WTC11 (cell line): ENCODE measurements at regions not wholly inside any gene's neighbourhood (a gene's known extent, or its start where the extent isn't known, plus 50 kb on each side); places are given as distances from the start of the nearest gene placed in this dataset.

Source experiments
- ATAC-seq: fragments of 200-7000 bp; cut with Tn5 transposase; 2 replicates; pipeline ENCODE4 v1.10.0; 2021; ENCODE audit warnings: mild to moderate bottlenecking, moderate library complexity
- CTCF ChIA-PET: fragments of 300-600 bp; sonication (Branson Sonifier 250); formaldehyde crosslinking; loops from one replicate; lab custom pipeline; 2021; ENCODE audit warnings: antibody characterized with exemption; lab: Charles Lee
- POLR2A ChIA-PET: fragments of 350-600 bp; sonication (Branson Sonifier 250); formaldehyde crosslinking; loops from one replicate; lab custom pipeline; 2021; ENCODE audit warnings: antibody characterized with exemption; lab: Charles Lee
- DNase-seq: peaks from one replicate; pipeline ENCODE4 v3.0.0; 2021; ENCODE audit warnings: low spot score
- H3K27ac Mint-ChIP-seq: 2 replicates; pipeline ENCODE4 v1.8.0; 2021; ENCODE audit warnings: mixed read lengths
- H3K27me3 Mint-ChIP-seq: 2 replicates; pipeline ENCODE4 v1.8.0; 2021; ENCODE audit warnings: low read depth, mild to moderate bottlenecking, moderate library complexity, mixed read lengths
- H3K36me3 Mint-ChIP-seq: 2 replicates; pipeline ENCODE4 v1.8.0; 2021; ENCODE audit warnings: mixed read lengths
- H3K4me1 Mint-ChIP-seq: 2 replicates; pipeline ENCODE4 v1.8.0; 2022; ENCODE audit warnings: mixed read lengths
- H3K4me3 Mint-ChIP-seq: 2 replicates; pipeline ENCODE4 v1.8.0; 2021; ENCODE audit warnings: mild to moderate bottlenecking, moderate library complexity, mixed read lengths
- H3K9me3 Mint-ChIP-seq: 2 replicates; pipeline ENCODE4 v1.8.0; 2021; ENCODE audit warnings: mixed read lengths
- EMX1 ChIP-seq: fragments of 250-450 bp; sonication (Bioruptor Pico); IDR thresholded peaks from 2 replicates; pipeline ENCODE4 v1.8.0; 2021; ENCODE audit warnings: mild to moderate bottlenecking
- FOXP1 ChIP-seq: sonication (generic); formaldehyde crosslinking; IDR thresholded peaks from 2 replicates; pipeline ENCODE4 v1.8.0; 2022; ENCODE audit warnings: missing genetic modification reagents, mild to moderate bottlenecking, moderate library complexity, borderline replicate concordance
- GABPB1 ChIP-seq: sonication (generic); formaldehyde crosslinking; IDR thresholded peaks from 2 replicates; pipeline ENCODE4 v1.8.1; 2023; ENCODE audit warnings: mild to moderate bottlenecking, missing genetic modification reagents
- NFYB ChIP-seq: sonication (generic); formaldehyde crosslinking; conservative IDR thresholded peaks from 2 replicates; pipeline ENCODE4 v1.8.0; 2022; ENCODE audit warnings: low read depth, missing genetic modification reagents
- OVOL2 ChIP-seq: fragments of 250-450 bp; sonication (Bioruptor Pico); IDR thresholded peaks from 2 replicates; pipeline ENCODE4 v1.9.0; 2021; ENCODE audit warnings: mild to moderate bottlenecking, borderline replicate concordance
- ZNF396 ChIP-seq: fragments of 250-450 bp; sonication (Bioruptor Pico); IDR thresholded peaks from 2 replicates; pipeline ENCODE4 v1.8.0; 2021; ENCODE audit warnings: mild to moderate bottlenecking, moderate library complexity, borderline replicate concordance
- ZNF416 ChIP-seq: fragments of 250-450 bp; sonication (Bioruptor Pico); IDR thresholded peaks from 2 replicates; pipeline ENCODE4 v1.9.0; 2021; ENCODE audit warnings: mild to moderate bottlenecking, inconsistent platforms
- ZNF423 ChIP-seq: fragments of 250-450 bp; sonication (Bioruptor Pico); IDR thresholded peaks from 2 replicates; pipeline ENCODE4 v2.1.2; 2022; ENCODE audit warnings: mild to moderate bottlenecking, moderate library complexity
- TF ChIP-seq, protein P1 (sequence below): sonication (generic); formaldehyde crosslinking; IDR thresholded peaks from 2 replicates; pipeline ENCODE4 v1.8.0; 2022; ENCODE audit warnings: mild to moderate bottlenecking, missing genetic modification reagents
- TF ChIP-seq, protein P2 (sequence below): fragments of 250-450 bp; sonication (Bioruptor Pico); IDR thresholded peaks from 2 replicates; pipeline ENCODE4 v1.9.0; 2021; ENCODE audit warnings: mild to moderate bottlenecking, borderline replicate concordance
- TF ChIP-seq, protein P3 (sequence below): sonication (generic); formaldehyde crosslinking; IDR thresholded peaks from 2 replicates; pipeline ENCODE4 v1.8.1; 2023; ENCODE audit warnings: mild to moderate bottlenecking, missing genetic modification reagents, moderate library complexity
- TF ChIP-seq, protein P4 (sequence below): sonication (generic); formaldehyde crosslinking; conservative IDR thresholded peaks from 2 replicates; pipeline ENCODE4 v1.8.1; 2022; ENCODE audit warnings: mild to moderate bottlenecking, missing genetic modification reagents
- TF ChIP-seq, protein P5 (sequence below): sonication (generic); formaldehyde crosslinking; IDR thresholded peaks from 2 replicates; pipeline ENCODE4 v1.8.1; 2022; ENCODE audit warnings: mild to moderate bottlenecking, missing genetic modification reagents, moderate library complexity, borderline replicate concordance
- TF ChIP-seq, protein P6 (sequence below): sonication (generic); formaldehyde crosslinking; IDR thresholded peaks from 2 replicates; pipeline ENCODE4 v1.8.0; 2022; ENCODE audit warnings: missing genetic modification reagents
- TF ChIP-seq, protein P7 (sequence below): fragments of 250-450 bp; sonication (Bioruptor Pico); IDR thresholded peaks from 2 replicates; pipeline ENCODE4 v1.8.0; 2021; ENCODE audit warnings: mild to moderate bottlenecking

DNA sequence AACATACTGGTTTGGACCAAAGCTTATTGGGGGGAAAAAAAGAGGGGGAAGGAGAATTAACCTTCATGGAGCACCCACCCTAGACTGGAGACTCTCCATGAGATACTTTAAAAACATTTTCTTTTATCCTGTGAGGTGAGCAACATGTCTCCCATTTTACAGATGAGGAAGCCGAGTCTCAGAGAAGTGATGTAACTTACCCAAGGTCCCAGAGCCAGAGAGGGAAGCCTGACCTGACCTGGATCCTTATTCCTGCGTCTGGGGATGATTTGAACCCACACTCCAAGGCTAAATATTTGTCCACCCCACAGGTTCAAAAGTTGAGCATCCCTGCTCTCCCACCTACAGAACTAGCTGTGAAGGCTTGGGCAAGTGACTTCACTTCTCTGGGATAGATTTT is 137.9 kb upstream of the JUN start:
- no peak for DNase-seq
- ChIA-PET POLR2A (no interaction called here), CTCF (no interaction called here)
- TF ChIP-seq, protein P1, sequence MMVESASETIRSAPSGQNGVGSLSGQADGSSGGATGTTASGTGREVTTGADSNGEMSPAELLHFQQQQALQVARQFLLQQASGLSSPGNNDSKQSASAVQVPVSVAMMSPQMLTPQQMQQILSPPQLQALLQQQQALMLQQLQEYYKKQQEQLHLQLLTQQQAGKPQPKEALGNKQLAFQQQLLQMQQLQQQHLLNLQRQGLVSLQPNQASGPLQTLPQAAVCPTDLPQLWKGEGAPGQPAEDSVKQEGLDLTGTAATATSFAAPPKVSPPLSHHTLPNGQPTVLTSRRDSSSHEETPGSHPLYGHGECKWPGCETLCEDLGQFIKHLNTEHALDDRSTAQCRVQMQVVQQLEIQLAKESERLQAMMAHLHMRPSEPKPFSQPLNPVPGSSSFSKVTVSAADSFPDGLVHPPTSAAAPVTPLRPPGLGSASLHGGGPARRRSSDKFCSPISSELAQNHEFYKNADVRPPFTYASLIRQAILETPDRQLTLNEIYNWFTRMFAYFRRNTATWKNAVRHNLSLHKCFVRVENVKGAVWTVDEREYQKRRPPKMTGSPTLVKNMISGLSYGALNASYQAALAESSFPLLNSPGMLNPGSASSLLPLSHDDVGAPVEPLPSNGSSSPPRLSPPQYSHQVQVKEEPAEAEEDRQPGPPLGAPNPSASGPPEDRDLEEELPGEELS = no peak
- TF ChIP-seq GABPB1 (CRISPR knock-in tag) = no peak
- TF ChIP-seq ZNF396 (CRISPR knock-in tag) = no peak
- no peak for TF ChIP-seq FOXP1 (CRISPR knock-in tag)
- TF ChIP-seq, protein P2, sequence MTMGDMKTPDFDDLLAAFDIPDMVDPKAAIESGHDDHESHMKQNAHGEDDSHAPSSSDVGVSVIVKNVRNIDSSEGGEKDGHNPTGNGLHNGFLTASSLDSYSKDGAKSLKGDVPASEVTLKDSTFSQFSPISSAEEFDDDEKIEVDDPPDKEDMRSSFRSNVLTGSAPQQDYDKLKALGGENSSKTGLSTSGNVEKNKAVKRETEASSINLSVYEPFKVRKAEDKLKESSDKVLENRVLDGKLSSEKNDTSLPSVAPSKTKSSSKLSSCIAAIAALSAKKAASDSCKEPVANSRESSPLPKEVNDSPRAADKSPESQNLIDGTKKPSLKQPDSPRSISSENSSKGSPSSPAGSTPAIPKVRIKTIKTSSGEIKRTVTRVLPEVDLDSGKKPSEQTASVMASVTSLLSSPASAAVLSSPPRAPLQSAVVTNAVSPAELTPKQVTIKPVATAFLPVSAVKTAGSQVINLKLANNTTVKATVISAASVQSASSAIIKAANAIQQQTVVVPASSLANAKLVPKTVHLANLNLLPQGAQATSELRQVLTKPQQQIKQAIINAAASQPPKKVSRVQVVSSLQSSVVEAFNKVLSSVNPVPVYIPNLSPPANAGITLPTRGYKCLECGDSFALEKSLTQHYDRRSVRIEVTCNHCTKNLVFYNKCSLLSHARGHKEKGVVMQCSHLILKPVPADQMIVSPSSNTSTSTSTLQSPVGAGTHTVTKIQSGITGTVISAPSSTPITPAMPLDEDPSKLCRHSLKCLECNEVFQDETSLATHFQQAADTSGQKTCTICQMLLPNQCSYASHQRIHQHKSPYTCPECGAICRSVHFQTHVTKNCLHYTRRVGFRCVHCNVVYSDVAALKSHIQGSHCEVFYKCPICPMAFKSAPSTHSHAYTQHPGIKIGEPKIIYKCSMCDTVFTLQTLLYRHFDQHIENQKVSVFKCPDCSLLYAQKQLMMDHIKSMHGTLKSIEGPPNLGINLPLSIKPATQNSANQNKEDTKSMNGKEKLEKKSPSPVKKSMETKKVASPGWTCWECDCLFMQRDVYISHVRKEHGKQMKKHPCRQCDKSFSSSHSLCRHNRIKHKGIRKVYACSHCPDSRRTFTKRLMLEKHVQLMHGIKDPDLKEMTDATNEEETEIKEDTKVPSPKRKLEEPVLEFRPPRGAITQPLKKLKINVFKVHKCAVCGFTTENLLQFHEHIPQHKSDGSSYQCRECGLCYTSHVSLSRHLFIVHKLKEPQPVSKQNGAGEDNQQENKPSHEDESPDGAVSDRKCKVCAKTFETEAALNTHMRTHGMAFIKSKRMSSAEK (CRISPR knock-in tag) = no peak
- TF ChIP-seq, protein P3, sequence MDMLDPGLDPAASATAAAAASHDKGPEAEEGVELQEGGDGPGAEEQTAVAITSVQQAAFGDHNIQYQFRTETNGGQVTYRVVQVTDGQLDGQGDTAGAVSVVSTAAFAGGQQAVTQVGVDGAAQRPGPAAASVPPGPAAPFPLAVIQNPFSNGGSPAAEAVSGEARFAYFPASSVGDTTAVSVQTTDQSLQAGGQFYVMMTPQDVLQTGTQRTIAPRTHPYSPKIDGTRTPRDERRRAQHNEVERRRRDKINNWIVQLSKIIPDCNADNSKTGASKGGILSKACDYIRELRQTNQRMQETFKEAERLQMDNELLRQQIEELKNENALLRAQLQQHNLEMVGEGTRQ (CRISPR knock-in tag) = no peak
- TF ChIP-seq ZNF416 (CRISPR knock-in tag) = no peak
- TF ChIP-seq EMX1 (CRISPR knock-in tag) = no peak
- no peak for TF ChIP-seq NFYB (CRISPR knock-in tag)
- no peak for TF ChIP-seq ZNF423 (CRISPR knock-in tag)
- no peak for TF ChIP-seq OVOL2 (CRISPR knock-in tag)
- TF ChIP-seq, protein P4, sequence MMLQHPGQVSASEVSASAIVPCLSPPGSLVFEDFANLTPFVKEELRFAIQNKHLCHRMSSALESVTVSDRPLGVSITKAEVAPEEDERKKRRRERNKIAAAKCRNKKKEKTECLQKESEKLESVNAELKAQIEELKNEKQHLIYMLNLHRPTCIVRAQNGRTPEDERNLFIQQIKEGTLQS = no peak
- TF ChIP-seq, protein P5, sequence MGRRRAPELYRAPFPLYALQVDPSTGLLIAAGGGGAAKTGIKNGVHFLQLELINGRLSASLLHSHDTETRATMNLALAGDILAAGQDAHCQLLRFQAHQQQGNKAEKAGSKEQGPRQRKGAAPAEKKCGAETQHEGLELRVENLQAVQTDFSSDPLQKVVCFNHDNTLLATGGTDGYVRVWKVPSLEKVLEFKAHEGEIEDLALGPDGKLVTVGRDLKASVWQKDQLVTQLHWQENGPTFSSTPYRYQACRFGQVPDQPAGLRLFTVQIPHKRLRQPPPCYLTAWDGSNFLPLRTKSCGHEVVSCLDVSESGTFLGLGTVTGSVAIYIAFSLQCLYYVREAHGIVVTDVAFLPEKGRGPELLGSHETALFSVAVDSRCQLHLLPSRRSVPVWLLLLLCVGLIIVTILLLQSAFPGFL (CRISPR knock-in tag) = no peak
- TF ChIP-seq, protein P6, sequence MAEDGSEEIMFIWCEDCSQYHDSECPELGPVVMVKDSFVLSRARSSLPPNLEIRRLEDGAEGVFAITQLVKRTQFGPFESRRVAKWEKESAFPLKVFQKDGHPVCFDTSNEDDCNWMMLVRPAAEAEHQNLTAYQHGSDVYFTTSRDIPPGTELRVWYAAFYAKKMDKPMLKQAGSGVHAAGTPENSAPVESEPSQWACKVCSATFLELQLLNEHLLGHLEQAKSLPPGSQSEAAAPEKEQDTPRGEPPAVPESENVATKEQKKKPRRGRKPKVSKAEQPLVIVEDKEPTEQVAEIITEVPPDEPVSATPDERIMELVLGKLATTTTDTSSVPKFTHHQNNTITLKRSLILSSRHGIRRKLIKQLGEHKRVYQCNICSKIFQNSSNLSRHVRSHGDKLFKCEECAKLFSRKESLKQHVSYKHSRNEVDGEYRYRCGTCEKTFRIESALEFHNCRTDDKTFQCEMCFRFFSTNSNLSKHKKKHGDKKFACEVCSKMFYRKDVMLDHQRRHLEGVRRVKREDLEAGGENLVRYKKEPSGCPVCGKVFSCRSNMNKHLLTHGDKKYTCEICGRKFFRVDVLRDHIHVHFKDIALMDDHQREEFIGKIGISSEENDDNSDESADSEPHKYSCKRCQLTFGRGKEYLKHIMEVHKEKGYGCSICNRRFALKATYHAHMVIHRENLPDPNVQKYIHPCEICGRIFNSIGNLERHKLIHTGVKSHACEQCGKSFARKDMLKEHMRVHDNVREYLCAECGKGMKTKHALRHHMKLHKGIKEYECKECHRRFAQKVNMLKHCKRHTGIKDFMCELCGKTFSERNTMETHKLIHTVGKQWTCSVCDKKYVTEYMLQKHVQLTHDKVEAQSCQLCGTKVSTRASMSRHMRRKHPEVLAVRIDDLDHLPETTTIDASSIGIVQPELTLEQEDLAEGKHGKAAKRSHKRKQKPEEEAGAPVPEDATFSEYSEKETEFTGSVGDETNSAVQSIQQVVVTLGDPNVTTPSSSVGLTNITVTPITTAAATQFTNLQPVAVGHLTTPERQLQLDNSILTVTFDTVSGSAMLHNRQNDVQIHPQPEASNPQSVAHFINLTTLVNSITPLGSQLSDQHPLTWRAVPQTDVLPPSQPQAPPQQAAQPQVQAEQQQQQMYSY (CRISPR knock-in tag) = no peak
- TF ChIP-seq, protein P7, sequence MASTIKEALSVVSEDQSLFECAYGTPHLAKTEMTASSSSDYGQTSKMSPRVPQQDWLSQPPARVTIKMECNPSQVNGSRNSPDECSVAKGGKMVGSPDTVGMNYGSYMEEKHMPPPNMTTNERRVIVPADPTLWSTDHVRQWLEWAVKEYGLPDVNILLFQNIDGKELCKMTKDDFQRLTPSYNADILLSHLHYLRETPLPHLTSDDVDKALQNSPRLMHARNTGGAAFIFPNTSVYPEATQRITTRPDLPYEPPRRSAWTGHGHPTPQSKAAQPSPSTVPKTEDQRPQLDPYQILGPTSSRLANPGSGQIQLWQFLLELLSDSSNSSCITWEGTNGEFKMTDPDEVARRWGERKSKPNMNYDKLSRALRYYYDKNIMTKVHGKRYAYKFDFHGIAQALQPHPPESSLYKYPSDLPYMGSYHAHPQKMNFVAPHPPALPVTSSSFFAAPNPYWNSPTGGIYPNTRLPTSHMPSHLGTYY = no peak
- Mint-ChIP-seq H3K4me3 (no peak overlapping the region), H3K36me3 (no peaks in the 10 kb centered on the region), H3K27ac (no peak overlapping the region), H3K27me3 (peaks cover 2% of the 10 kb centered on the region; the same call in 1 of the 2 replicates), H3K4me1 (no peaks in the 10 kb centered on the region), H3K9me3 (peaks cover 6% of the 10 kb centered on the region)
- ATAC-seq = no peak
